HEK293T (cell line): ENCODE measurements at regions not wholly inside any gene's neighbourhood (a gene's known extent, or its start where the extent isn't known, plus 50 kb on each side); places are given as distances from the start of the nearest gene placed in this dataset.

Experiments
- CTCF ChIA-PET: fragments of 350-600 bp; formaldehyde crosslinking; extraction: SDS; loops from one replicate; lab custom pipeline; 2021; ENCODE audit warnings: antibody characterized with exemption, inconsistent platforms; lab: Yijun Ruan, JAX
- POLR2A ChIA-PET: fragments of 350-600 bp; formaldehyde crosslinking; extraction: SDS; loops from one replicate; lab custom pipeline; 2020; ENCODE audit warnings: antibody characterized with exemption, inconsistent platforms; lab: Yijun Ruan, JAX
- DNase-seq: peaks from one replicate; pipeline ENCODE4 v3.0.0; 2012; ENCODE audit warnings: mixed read lengths; ENCODE audit errors: extremely low spot score
- ARNT ChIP-seq: fragments of 450-650 bp; IDR thresholded peaks from 2 replicates; pipeline ENCODE4 v1.6.1; 2017; ENCODE audit warnings: mild to moderate bottlenecking
- BHLHE40 ChIP-seq: fragments of 450-650 bp; IDR thresholded peaks from 2 replicates; pipeline ENCODE4 v1.6.1; 2016; ENCODE audit warnings: mild to moderate bottlenecking, moderate library complexity, borderline replicate concordance
- CTBP1 ChIP-seq: fragments of 450-650 bp; IDR thresholded peaks from 2 replicates; pipeline ENCODE4 v1.6.1; 2016; ENCODE audit warnings: borderline replicate concordance
- ELF4 ChIP-seq: fragments of 450-650 bp; IDR thresholded peaks from 2 replicates; pipeline ENCODE4 v1.6.1; 2017; ENCODE audit warnings: antibody characterized with exemption
- FOXA1 ChIP-seq: fragments of 450-650 bp; IDR thresholded peaks from 2 replicates; pipeline ENCODE4 v1.6.1; 2016; ENCODE audit warnings: mild to moderate bottlenecking
- FOXK2 ChIP-seq: fragments of 450-650 bp; IDR thresholded peaks from 2 replicates; pipeline ENCODE4 v1.6.1; 2016; ENCODE audit warnings: mild to moderate bottlenecking
- FOXM1 ChIP-seq: fragments of 450-650 bp; IDR thresholded peaks from 2 replicates; pipeline ENCODE4 v1.6.1; 2017; ENCODE audit warnings: mild to moderate bottlenecking, borderline replicate concordance
- HDGF ChIP-seq: fragments of 450-650 bp; IDR thresholded peaks from 2 replicates; pipeline ENCODE4 v1.6.1; 2017; ENCODE audit warnings: antibody characterized with exemption, borderline replicate concordance
- L3MBTL2 ChIP-seq: fragments of 450-650 bp; conservative IDR thresholded peaks from 2 replicates; pipeline ENCODE4 v1.6.1; 2016; ENCODE audit warnings: mild to moderate bottlenecking
- LEF1 ChIP-seq: fragments of 450-650 bp; IDR thresholded peaks from 2 replicates; pipeline ENCODE4 v1.6.1; 2017; ENCODE audit warnings: mild to moderate bottlenecking, borderline replicate concordance
- NFRKB ChIP-seq: fragments of 450-650 bp; IDR thresholded peaks from 2 replicates; pipeline ENCODE4 v1.6.1; 2016; ENCODE audit warnings: mild to moderate bottlenecking, moderate library complexity
- PKNOX1 ChIP-seq: fragments of 450-650 bp; IDR thresholded peaks from 2 replicates; pipeline ENCODE4 v1.6.1; 2016
- SP1 ChIP-seq: fragments of 450-650 bp; IDR thresholded peaks from 2 replicates; pipeline ENCODE4 v1.6.1; 2017
- SUZ12 ChIP-seq: fragments of 450-650 bp; IDR thresholded peaks from 2 replicates; pipeline ENCODE4 v1.6.1; 2016; ENCODE audit warnings: mild to moderate bottlenecking
- TARDBP ChIP-seq: fragments of 450-650 bp; IDR thresholded peaks from 2 replicates; pipeline ENCODE4 v1.6.1; 2016
- ZNF384 ChIP-seq: fragments of 450-650 bp; IDR thresholded peaks from 2 replicates; pipeline ENCODE4 v1.6.1; 2016

- POLR2A ChIA-PET: no interaction called here
- CTCF ChIA-PET: no interaction called here
- DNase-seq: no peak
- TF ChIP-seq PKNOX1 (no peak), BHLHE40 (no peak), CTBP1 (no peak), FOXA1 (no peak), SUZ12 (no peak), ARNT (no peak), LEF1 (no peak), ZNF384 (no peak), HDGF (no peak), FOXM1 (no peak), NFRKB (no peak), L3MBTL2 (no peak), ELF4 (no peak), SP1 (no peak), FOXK2 (no peak), TARDBP (no peak)
Measured at GRCh38 chr20:60977901-60978300, 274.2 kb upstream of the CDH4 start.

GRCh38 chr20:60984666-60985065 lies 267.4 kb upstream of the CDH4 start:
- TF ChIP-seq ARNT: no peak
- no peak for TF ChIP-seq SP1
- TF ChIP-seq ELF4: no peak
- no peak for TF ChIP-seq PKNOX1
- TF ChIP-seq HDGF: no peak
- no peak for TF ChIP-seq ZNF384
- POLR2A ChIA-PET: no interaction called here
- CTCF ChIA-PET: no interaction called here
- no peak for DNase-seq

GRCh38 chr20:60986506-60987156 lies 265.4 kb upstream of the CDH4 start:
- TF ChIP-seq ELF4 (no peak), ZNF384 (no peak), HDGF (no peak), FOXK2 (no peak), LEF1 (no peak), FOXM1 (no peak), PKNOX1 (no peak), ARNT (no peak), NFRKB (no peak), CTBP1 (no peak), BHLHE40 (no peak), SP1 (no peak), TARDBP (no peak)
- no peak for DNase-seq
- CTCF ChIA-PET: no interaction called here
- POLR2A ChIA-PET: no interaction called here

- ChIA-PET CTCF (no interaction called here), POLR2A (no interaction called here)
- no peak for TF ChIP-seq ZNF384
- no peak for DNase-seq
Measured at GRCh38 chr20:60990061-60990460, 262.0 kb upstream of the CDH4 start.

- no peak for DNase-seq
- ChIA-PET POLR2A (no interaction called here), CTCF (no interaction called here)
- TF ChIP-seq TARDBP: no peak
- TF ChIP-seq ELF4: no peak
- TF ChIP-seq FOXA1: no peak
- TF ChIP-seq L3MBTL2: no peak
- TF ChIP-seq ARNT: no peak
- no peak for TF ChIP-seq PKNOX1
- TF ChIP-seq LEF1: no peak
- no peak for TF ChIP-seq NFRKB
- no peak for TF ChIP-seq ZNF384
- no peak for TF ChIP-seq SUZ12
- no peak for TF ChIP-seq FOXK2
- TF ChIP-seq FOXM1: no peak
- no peak for TF ChIP-seq BHLHE40
- TF ChIP-seq HDGF: no peak
- TF ChIP-seq SP1: no peak
- TF ChIP-seq CTBP1: no peak
Measured at GRCh38 chr20:60990643-60991042, 261.4 kb upstream of the CDH4 start.

GRCh38 chr20:60993433-60994044 lies 258.5 kb upstream of the CDH4 start:
- DNase-seq: peak; percentile 16

More at GRCh38 chr20:60993433-60994044, 258.5 kb upstream of the CDH4 start:
- TF ChIP-seq FOXK2 (no peak), ARNT (no peak), CTBP1 (no peak), ZNF384 (no peak), L3MBTL2 (no peak), PKNOX1 (no peak), BHLHE40 (no peak), LEF1 (no peak), NFRKB (no peak), FOXM1 (no peak)
- POLR2A ChIA-PET: no interaction called here
- CTCF ChIA-PET: no interaction called here
